ENCODE measurements at regions not wholly inside any gene's neighbourhood (a gene's known extent, or its start where the extent isn't known, plus 50 kb on each side); places are given as distances from the start of the nearest gene placed in this dataset.

GRCh38 chr6:40219799-40220198, 285.5 kb upstream of the MOCS1 start:
- no peak for DNase-seq
- Mint-ChIP-seq H3K27me3 (ENCODE audit: unreplicated experiment) (no peaks in the 10 kb centered on the region), H3K36me3 (ENCODE audit: unreplicated experiment) (no peaks in the 10 kb centered on the region), H3K27ac (ENCODE audit: unreplicated experiment) (no peak overlapping the region), H3K4me1 (ENCODE audit: low read depth, unreplicated experiment) (no peaks in the 10 kb centered on the region), H3K4me3 (ENCODE audit: unreplicated experiment) (no peak overlapping the region), H3K9me3 (ENCODE audit: unreplicated experiment) (peaks cover 2% of the 10 kb centered on the region)
- TF ChIP-seq CTCF (IDR thresholded peaks at IDR 0.05; ENCODE audit: partially characterized antibody, unreplicated experiment): no peak

GRCh38 chr6:40210628-40211056, 276.4 kb upstream of the MOCS1 start:
- no peak for DNase-seq
- no peaks in the 10 kb centered on the region for H3K36me3 Mint-ChIP-seq (ENCODE audit: unreplicated experiment)
- TF ChIP-seq CTCF (IDR thresholded peaks at IDR 0.05; ENCODE audit: partially characterized antibody, unreplicated experiment): no peak
- H3K27me3 Mint-ChIP-seq (ENCODE audit: unreplicated experiment): no peaks in the 10 kb centered on the region
- peaks cover 4% of the 10 kb centered on the region for H3K9me3 Mint-ChIP-seq (ENCODE audit: unreplicated experiment)
- no peak overlapping the region for H3K27ac Mint-ChIP-seq (ENCODE audit: unreplicated experiment)
- H3K4me3 Mint-ChIP-seq (ENCODE audit: unreplicated experiment): no peak overlapping the region
- no peaks in the 10 kb centered on the region for H3K4me1 Mint-ChIP-seq (ENCODE audit: low read depth, unreplicated experiment)

GRCh38 chr6:40205801-40206200, 271.5 kb upstream of the MOCS1 start:
- Mint-ChIP-seq H3K36me3 (ENCODE audit: unreplicated experiment) (peaks cover 15% of the 10 kb centered on the region), H3K4me1 (ENCODE audit: low read depth, unreplicated experiment) (no peaks in the 10 kb centered on the region), H3K4me3 (ENCODE audit: unreplicated experiment) (no peak overlapping the region), H3K27me3 (ENCODE audit: unreplicated experiment) (no peaks in the 10 kb centered on the region), H3K9me3 (ENCODE audit: unreplicated experiment) (peaks cover 6% of the 10 kb centered on the region), H3K27ac (ENCODE audit: unreplicated experiment) (no peak overlapping the region)
- TF ChIP-seq CTCF (IDR thresholded peaks at IDR 0.05; ENCODE audit: partially characterized antibody, unreplicated experiment): no peak
- DNase-seq: no peak

DNA sequence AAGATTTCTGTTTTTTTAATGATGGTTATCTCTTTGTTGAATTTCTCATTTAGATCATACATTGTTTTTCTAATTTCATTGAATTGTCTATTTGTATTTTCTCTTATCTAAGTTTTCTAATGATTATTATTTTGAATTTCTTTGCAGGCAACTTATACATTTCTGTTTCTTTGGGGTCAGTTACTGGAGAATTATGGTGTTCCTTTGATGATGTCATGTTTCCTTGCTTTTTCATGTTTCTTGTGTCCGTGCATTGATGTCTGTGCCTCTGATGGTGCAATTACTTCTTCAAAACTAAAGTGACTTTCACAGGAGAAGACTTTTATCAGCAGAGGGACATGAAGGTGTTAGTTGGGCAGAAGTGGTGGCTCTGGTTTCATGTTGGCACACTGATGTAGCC, 270.7 kb upstream of the MOCS1 start:
- H3K36me3 Mint-ChIP-seq (ENCODE audit: unreplicated experiment): peaks cover 15% of the 10 kb centered on the region
- peaks cover 6% of the 10 kb centered on the region for H3K9me3 Mint-ChIP-seq (ENCODE audit: unreplicated experiment)
- TF ChIP-seq CTCF (IDR thresholded peaks at IDR 0.05; ENCODE audit: partially characterized antibody, unreplicated experiment): no peak
- DNase-seq: no peak
- no peaks in the 10 kb centered on the region for H3K4me1 Mint-ChIP-seq (ENCODE audit: low read depth, unreplicated experiment)
- no peak overlapping the region for H3K4me3 Mint-ChIP-seq (ENCODE audit: unreplicated experiment)
- no peak overlapping the region for H3K27ac Mint-ChIP-seq (ENCODE audit: unreplicated experiment)
- no peaks in the 10 kb centered on the region for H3K27me3 Mint-ChIP-seq (ENCODE audit: unreplicated experiment)

DNA sequence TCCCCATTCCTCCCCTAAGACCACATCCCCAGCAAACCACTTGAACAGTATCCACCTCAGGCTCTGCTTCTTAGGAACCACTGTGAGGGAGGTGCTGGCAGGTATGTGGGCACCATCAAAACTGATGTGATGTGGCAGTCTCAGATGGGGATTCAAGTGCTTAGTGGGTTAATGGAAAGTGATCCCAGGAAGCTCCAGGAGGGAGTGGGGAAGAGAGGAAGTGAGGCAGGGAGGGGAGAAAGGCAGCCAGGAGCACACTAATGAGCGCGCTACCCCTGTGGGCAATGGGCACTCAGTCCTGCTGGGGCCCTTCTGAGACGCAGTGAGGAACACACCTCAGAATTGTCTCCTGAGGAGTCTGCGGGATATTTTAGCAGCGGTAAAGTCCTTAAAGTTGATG, 263.1 kb upstream of the MOCS1 start:
- Mint-ChIP-seq H3K27ac (ENCODE audit: unreplicated experiment) (no peak overlapping the region), H3K4me3 (ENCODE audit: unreplicated experiment) (no peak overlapping the region), H3K9me3 (ENCODE audit: unreplicated experiment) (no peaks in the 10 kb centered on the region), H3K36me3 (ENCODE audit: unreplicated experiment) (peaks cover 5% of the 10 kb centered on the region), H3K27me3 (ENCODE audit: unreplicated experiment) (peaks cover 1% of the 10 kb centered on the region), H3K4me1 (ENCODE audit: low read depth, unreplicated experiment) (no peaks in the 10 kb centered on the region)
- TF ChIP-seq CTCF (IDR thresholded peaks at IDR 0.05; ENCODE audit: partially characterized antibody, unreplicated experiment): no peak
- no peak for DNase-seq
